Neural crest cell (in vitro differentiated cells): ENCODE measurements at regions not wholly inside any gene's neighbourhood (a gene's known extent, or its start where the extent isn't known, plus 50 kb on each side); places are given as distances from the start of the nearest gene placed in this dataset.

Experiments used
- DNase-seq: peaks from one replicate; pipeline ENCODE4 v3.0.0; 2021; ENCODE audit warnings: low read depth, mixed read lengths, low spot score
- H3K27ac Mint-ChIP-seq: one replicate; pipeline ENCODE4 v1.8.0; 2021; ENCODE audit warnings: mild to moderate bottlenecking, mixed read lengths; ENCODE audit not compliant: unreplicated experiment
- H3K27me3 Mint-ChIP-seq: 2 replicates; pipeline ENCODE4 v1.8.0; 2021; ENCODE audit warnings: low read depth, mild to moderate bottlenecking, mixed read lengths
- H3K36me3 Mint-ChIP-seq: 2 replicates; pipeline ENCODE4 v1.8.0; 2021; ENCODE audit warnings: low read depth, mild to moderate bottlenecking, mixed read lengths
- H3K4me1 Mint-ChIP-seq: 2 replicates; pipeline ENCODE4 v1.8.0; 2021; ENCODE audit warnings: mixed read lengths
- H3K4me3 Mint-ChIP-seq: one replicate; pipeline ENCODE4 v1.8.0; 2021; ENCODE audit warnings: mild to moderate bottlenecking, mixed read lengths
- H3K9me3 Mint-ChIP-seq: 2 replicates; pipeline ENCODE4 v1.8.0; 2021; ENCODE audit warnings: mixed read lengths
- CTCF ChIP-seq: fragments of 200-600 bp; sonication (generic); conservative IDR thresholded peaks from 2 replicates; pipeline ENCODE4 v1.5.0; 2021; ENCODE audit warnings: antibody characterized with exemption, mild to moderate bottlenecking

GRCh38 chr14:25887251-25887878, 710.5 kb downstream of the NOVA1 start:
- no peak for TF ChIP-seq CTCF
- H3K36me3 Mint-ChIP-seq, result no peaks in the 10 kb centered on the region
- no peaks in the 10 kb centered on the region for H3K27me3 Mint-ChIP-seq
- H3K27ac Mint-ChIP-seq, result no peak overlapping the region
- peaks cover 3% of the 10 kb centered on the region for H3K9me3 Mint-ChIP-seq
- peaks cover 10% of the 10 kb centered on the region for H3K4me1 Mint-ChIP-seq
- no peak for DNase-seq
- H3K4me3 Mint-ChIP-seq, result no peak overlapping the region

- Mint-ChIP-seq H3K9me3 (peaks cover 5% of the 10 kb centered on the region), H3K4me1 (peaks cover 10% of the 10 kb centered on the region), H3K27me3 (no peaks in the 10 kb centered on the region), H3K27ac (no peak overlapping the region), H3K36me3 (no peaks in the 10 kb centered on the region), H3K4me3 (no peak overlapping the region)
- no peak for TF ChIP-seq CTCF
- DNase-seq, result no peak
These were observed 713.2 kb downstream of the NOVA1 start for GRCh38 chr14:25884657-25885056.

GRCh38 chr14:25882899-25883298, 714.9 kb downstream of the NOVA1 start:
- no peak overlapping the region for H3K4me3 Mint-ChIP-seq

GRCh38 chr14:25875475-25875874, 722.4 kb downstream of the NOVA1 start:
- no peak for TF ChIP-seq CTCF
- H3K9me3 Mint-ChIP-seq, result peaks cover under 1% of the 10 kb centered on the region
- H3K27me3 Mint-ChIP-seq, result no peaks in the 10 kb centered on the region
- DNase-seq, result no peak
- H3K27ac Mint-ChIP-seq, result no peak overlapping the region
- peaks cover 31% of the 10 kb centered on the region for H3K4me1 Mint-ChIP-seq
- no peaks in the 10 kb centered on the region for H3K36me3 Mint-ChIP-seq
- no peak overlapping the region for H3K4me3 Mint-ChIP-seq

More at GRCh38 chr14:25882899-25883298, 714.9 kb downstream of the NOVA1 start:
- no peak for TF ChIP-seq CTCF
- peaks cover 5% of the 10 kb centered on the region for H3K9me3 Mint-ChIP-seq
- H3K4me1 Mint-ChIP-seq, result peaks cover 22% of the 10 kb centered on the region
- H3K27ac Mint-ChIP-seq, result no peak overlapping the region
- no peaks in the 10 kb centered on the region for H3K36me3 Mint-ChIP-seq
- no peaks in the 10 kb centered on the region for H3K27me3 Mint-ChIP-seq
- no peak for DNase-seq

GRCh38 chr14:25869854-25870253, 728.0 kb downstream of the NOVA1 start:
- no peak overlapping the region for H3K27ac Mint-ChIP-seq
- no peak for DNase-seq
- no peaks in the 10 kb centered on the region for H3K27me3 Mint-ChIP-seq
- no peak for TF ChIP-seq CTCF
- peaks cover 5% of the 10 kb centered on the region for H3K4me1 Mint-ChIP-seq
- no peaks in the 10 kb centered on the region for H3K36me3 Mint-ChIP-seq
- no peaks in the 10 kb centered on the region for H3K9me3 Mint-ChIP-seq
- no peak overlapping the region for H3K4me3 Mint-ChIP-seq
